ENCODE measurements at regions not wholly inside any gene's neighbourhood (a gene's known extent, or its start where the extent isn't known, plus 50 kb on each side); places are given as distances from the start of the nearest gene placed in this dataset.

DNA sequence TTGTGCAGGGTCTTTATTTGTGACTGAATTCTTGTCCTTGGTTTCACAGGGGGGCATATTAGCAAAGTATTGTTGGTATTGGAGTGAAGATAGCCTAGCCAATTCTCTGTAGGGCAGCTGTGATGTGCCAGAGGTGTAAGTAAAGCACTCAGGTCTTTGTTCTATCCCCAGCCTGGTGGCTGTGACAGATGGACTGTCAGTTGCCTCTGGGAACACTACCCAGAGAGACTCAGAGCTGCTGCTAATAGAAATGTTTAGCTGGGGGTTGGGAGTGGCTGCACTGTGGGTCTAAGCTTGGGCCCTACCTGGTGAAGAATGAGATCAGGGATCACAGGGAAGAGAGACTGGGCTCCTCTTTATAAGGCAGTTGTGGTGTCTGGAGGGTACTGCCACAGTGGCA, 1006.5 kb upstream of the TYRP1 start:
- Histone ChIP-seq H3K27ac (ENCODE audit: insufficient read depth, low read depth, low read length) (no peak overlapping the region), H3K36me3 (ENCODE audit: control insufficient read depth in 2 of 2, extremely low read depth in 1 of 2, insufficient read depth in 2 of 2, low read length in 2 of 2) (no peaks in the 10 kb centered on the region), H3K79me2 (ENCODE audit: control insufficient read depth, insufficient read depth, low read length) (no peaks in the 10 kb centered on the region), H4K20me1 (replicated peaks; ENCODE audit: control insufficient read depth, extremely low read depth, insufficient read depth, low read length) (no peaks in the 10 kb centered on the region), H3K27me3 (ENCODE audit: control insufficient read depth in 2 of 2, insufficient read depth in 2 of 2, low read length in 2 of 2) (no peaks in the 10 kb centered on the region), H2AFZ (ENCODE audit: low read depth, low read length) (no peak overlapping the region), H3K4me3 (replicated peaks in 1 of 3; ENCODE audit: insufficient read depth in 1 of 3, low read depth in 1 of 3, low read length in 3 of 3) (no peak overlapping the region), H3K9ac (replicated peaks; ENCODE audit: extremely low read depth, insufficient read depth, low read length) (no peak overlapping the region), H3K9me3 (replicated peaks; ENCODE audit: control insufficient read depth, insufficient read depth, low read length) (peaks cover 6% of the 10 kb centered on the region), H3K4me2 (ENCODE audit: insufficient read depth, low read length) (no peak overlapping the region), H3K4me1 (ENCODE audit: control insufficient read depth, extremely low read depth, insufficient read depth, low read length) (no peaks in the 10 kb centered on the region), H3K9me1 (replicated peaks; ENCODE audit: control insufficient read depth, extremely low read depth, insufficient read depth, low read length) (no peaks in the 10 kb centered on the region)
- TF ChIP-seq CTCF (IDR thresholded peaks at IDR 0.05; ENCODE audit: extremely low read depth in 1 of 2, insufficient read depth in 1 of 2, low read depth in 1 of 2, low read length in 2 of 2) (no peak), POLR2A (IDR thresholded peaks at IDR 0.05; ENCODE audit: low read depth, low read length) (no peak), POLR2AphosphoS5 (IDR thresholded peaks at IDR 0.05; ENCODE audit: insufficient read depth, low read depth, low read length) (no peak), GATA2 (IDR thresholded peaks at IDR 0.05; ENCODE audit: insufficient read depth, insufficient read length, low read depth, low read length) (no peak), JUN (IDR thresholded peaks at IDR 0.05; ENCODE audit: borderline replicate concordance, insufficient read depth, insufficient read length, low read depth) (no peak)
- dilution Hi-C loops (cut with MboI; ENCODE audit: extremely low pct_ligation_motif_present, low sequenced_read_pairs) (no loop called here), intact Hi-C loops (cut with micrococcal nuclease) (no loop called here)
- BruUV-seq (replicated peaks), result no TSS peak
- FAIRE-seq (no peak), DNase-seq (ENCODE audit: low read depth, low spot score) (no peak)
- CTCF ChIA-PET, result no interaction called here
- POLR2A ChIA-PET, result no interaction called here

- TF ChIP-seq EZH2 (IDR thresholded peaks at IDR 0.05; ENCODE audit: borderline replicate concordance, low read depth, low read length, severe bottlenecking), result no peak
- no peak for TF ChIP-seq POLR2AphosphoS5 (IDR thresholded peaks at IDR 0.05; ENCODE audit: insufficient read depth, low read depth, low read length)
- no peak for TF ChIP-seq MYC (IDR thresholded peaks at IDR 0.05; ENCODE audit: low read depth, low read length)
- no peak for TF ChIP-seq FOS (IDR thresholded peaks at IDR 0.05; ENCODE audit: borderline replicate concordance, insufficient read depth, low read length)
- no peak for TF ChIP-seq JUN (IDR thresholded peaks at IDR 0.05; ENCODE audit: borderline replicate concordance, insufficient read depth, insufficient read length, low read depth)
- TF ChIP-seq, protein P1, sequence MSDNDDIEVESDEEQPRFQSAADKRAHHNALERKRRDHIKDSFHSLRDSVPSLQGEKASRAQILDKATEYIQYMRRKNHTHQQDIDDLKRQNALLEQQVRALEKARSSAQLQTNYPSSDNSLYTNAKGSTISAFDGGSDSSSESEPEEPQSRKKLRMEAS (IDR thresholded peaks at IDR 0.05; ENCODE audit: insufficient read depth, insufficient read length), result no peak
- no peak for TF ChIP-seq POLR2A (IDR thresholded peaks at IDR 0.05; ENCODE audit: low read depth, low read length)
- TF ChIP-seq GATA2 (IDR thresholded peaks at IDR 0.05; ENCODE audit: insufficient read depth, insufficient read length, low read depth, low read length), result no peak
- no peak for TF ChIP-seq CTCF (IDR thresholded peaks at IDR 0.05; ENCODE audit: extremely low read depth in 1 of 2, insufficient read depth in 1 of 2, low read depth in 1 of 2, low read length in 2 of 2)
- FAIRE-seq (no peak), DNase-seq (ENCODE audit: low read depth, low spot score) (no peak)
- Histone ChIP-seq H3K4me3 (replicated peaks in 1 of 3; ENCODE audit: insufficient read depth in 1 of 3, low read depth in 1 of 3, low read length in 3 of 3) (no peak overlapping the region), H3K4me2 (ENCODE audit: insufficient read depth, low read length) (no peak overlapping the region), H3K27me3 (ENCODE audit: control insufficient read depth in 2 of 2, insufficient read depth in 2 of 2, low read length in 2 of 2) (no peaks in the 10 kb centered on the region), H3K9ac (replicated peaks; ENCODE audit: extremely low read depth, insufficient read depth, low read length) (no peak overlapping the region), H3K36me3 (ENCODE audit: control insufficient read depth in 2 of 2, extremely low read depth in 1 of 2, insufficient read depth in 2 of 2, low read length in 2 of 2) (no peaks in the 10 kb centered on the region), H4K20me1 (replicated peaks; ENCODE audit: control insufficient read depth, extremely low read depth, insufficient read depth, low read length) (no peaks in the 10 kb centered on the region), H3K79me2 (ENCODE audit: control insufficient read depth, insufficient read depth, low read length) (no peaks in the 10 kb centered on the region), H3K4me1 (ENCODE audit: control insufficient read depth, extremely low read depth, insufficient read depth, low read length) (no peaks in the 10 kb centered on the region), H3K9me1 (replicated peaks; ENCODE audit: control insufficient read depth, extremely low read depth, insufficient read depth, low read length) (no peaks in the 10 kb centered on the region), H3K9me3 (replicated peaks; ENCODE audit: control insufficient read depth, insufficient read depth, low read length) (no peaks in the 10 kb centered on the region), H2AFZ (ENCODE audit: low read depth, low read length) (no peak overlapping the region), H3K27ac (ENCODE audit: insufficient read depth, low read depth, low read length) (no peak overlapping the region)
- ChIA-PET POLR2A (no interaction called here), CTCF (no interaction called here)
- dilution Hi-C loops (cut with MboI; ENCODE audit: extremely low pct_ligation_motif_present, low sequenced_read_pairs), result no loop called here
- intact Hi-C loops (cut with micrococcal nuclease), result no loop called here
- BruUV-seq (replicated peaks), result no TSS peak
Observed at GRCh38 chr9:11697126-11697525, 996.1 kb upstream of the TYRP1 start.
